ENCODE measurements at regions not wholly inside any gene's neighbourhood (a gene's known extent, or its start where the extent isn't known, plus 50 kb on each side); places are given as distances from the start of the nearest gene placed in this dataset.

DNA sequence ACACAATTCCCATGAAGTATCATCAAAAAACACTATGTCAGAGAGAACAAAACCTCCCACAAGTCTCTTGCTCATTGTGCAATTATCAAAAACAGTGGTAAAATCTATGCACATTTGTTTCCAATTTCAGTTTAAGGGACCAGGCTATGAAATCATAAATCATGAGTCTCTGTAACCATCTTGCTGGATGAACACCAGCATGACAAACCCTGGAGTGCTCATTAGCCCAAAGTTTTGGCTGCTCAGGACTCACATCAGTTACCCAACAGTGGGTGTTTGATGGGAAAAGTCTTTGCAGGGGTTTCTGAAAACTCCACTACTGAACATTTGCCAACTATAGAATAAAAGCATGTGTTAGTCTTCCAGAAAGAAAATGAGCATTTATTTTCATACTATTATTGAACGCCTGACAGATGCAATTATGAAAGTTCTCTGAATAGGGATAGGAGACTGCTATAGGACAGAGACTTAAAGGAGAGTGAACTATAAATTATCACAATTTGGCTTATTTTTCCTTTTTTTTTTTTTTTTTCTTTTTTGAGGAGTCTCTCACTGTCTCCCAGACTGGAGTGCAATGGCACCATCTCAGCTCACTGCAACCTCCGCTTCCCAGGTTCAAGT lies 240.8 kb upstream of the KCNMB2 start:
- peak; percentile 67 for DNase-seq (ENCODE audit: low spot score)
- H3K36me3 ChIP-seq (ENCODE audit: insufficient read depth, low read length, poor library complexity, severe bottlenecking): no peaks in the 10 kb centered on the region

GRCh38 chr3:178297199-178297598 lies 239.0 kb upstream of the KCNMB2 start:
- H3K9me3 ChIP-seq (ENCODE audit: low read depth, low read length, poor library complexity, severe bottlenecking): no peaks in the 10 kb centered on the region
- no peak overlapping the region for H3K4me3 ChIP-seq (ENCODE audit: low read depth, low read length, poor library complexity, severe bottlenecking)
- CTCF ChIA-PET: no interaction called here
- peaks cover 13% of the 10 kb centered on the region for H3K4me1 ChIP-seq (ENCODE audit: insufficient read depth, low read length, poor library complexity, severe bottlenecking)
- BruUV-seq (replicated peaks): no TSS peak
- H3K27me3 ChIP-seq (replicated peaks; ENCODE audit: insufficient read depth, low read depth, low read length, poor library complexity): no peaks in the 10 kb centered on the region
- TF ChIP-seq EZH2 (IDR thresholded peaks at IDR 0.05; ENCODE audit: borderline replicate concordance, low read depth, low read length, poor library complexity, severe bottlenecking) (no peak), CTCF (conservative IDR thresholded peaks at IDR 0.05; ENCODE audit: low read depth, low read length) (no peak)
- POLR2A ChIA-PET (ENCODE audit: low non-redundant PET): no interaction called here
- DNase-seq (ENCODE audit: low spot score): no peak
- no peak overlapping the region for H3K27ac ChIP-seq (ENCODE audit: low read depth, low read length, poor library complexity, severe bottlenecking)
- intact Hi-C loops (cut with micrococcal nuclease; ENCODE audit: unreplicated experiment): no loop called here
- no peaks in the 10 kb centered on the region for H3K36me3 ChIP-seq (ENCODE audit: insufficient read depth, low read length, poor library complexity, severe bottlenecking)

More for the DNA sequence above, 240.8 kb upstream of the KCNMB2 start:
- Histone ChIP-seq H3K4me1 (ENCODE audit: insufficient read depth, low read length, poor library complexity, severe bottlenecking) (peaks cover 13% of the 10 kb centered on the region), H3K4me3 (ENCODE audit: low read depth, low read length, poor library complexity, severe bottlenecking) (no peak overlapping the region), H3K27ac (ENCODE audit: low read depth, low read length, poor library complexity, severe bottlenecking) (no peak overlapping the region), H3K9me3 (ENCODE audit: low read depth, low read length, poor library complexity, severe bottlenecking) (no peaks in the 10 kb centered on the region), H3K27me3 (replicated peaks; ENCODE audit: insufficient read depth, low read depth, low read length, poor library complexity) (no peaks in the 10 kb centered on the region)
- ChIA-PET POLR2A (ENCODE audit: low non-redundant PET) (no interaction called here), CTCF (no interaction called here)
- TF ChIP-seq CTCF (conservative IDR thresholded peaks at IDR 0.05; ENCODE audit: low read depth, low read length) (no peak), EZH2 (IDR thresholded peaks at IDR 0.05; ENCODE audit: borderline replicate concordance, low read depth, low read length, poor library complexity, severe bottlenecking) (no peak)
- no TSS peak for BruUV-seq (replicated peaks)
- intact Hi-C loops (cut with micrococcal nuclease; ENCODE audit: unreplicated experiment): no loop called here

DNA sequence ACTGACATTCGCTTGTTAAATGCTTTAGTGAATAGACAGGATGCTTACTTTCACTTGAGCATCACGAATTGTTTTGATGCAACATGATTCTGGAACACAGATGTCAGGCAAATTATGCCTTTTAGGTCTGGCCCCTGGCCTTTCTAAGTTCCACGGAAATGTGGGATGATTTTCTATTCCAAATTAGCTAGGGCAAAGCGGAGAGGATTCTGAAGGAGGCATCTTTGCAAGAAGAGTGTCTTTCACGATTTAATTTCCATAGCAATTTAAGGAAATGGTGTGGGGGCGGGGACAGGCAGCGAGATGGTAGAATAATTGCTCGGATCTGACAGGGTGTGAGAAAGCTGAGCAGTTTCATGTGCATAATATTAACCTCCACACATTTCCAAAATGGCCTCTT lies 238.5 kb upstream of the KCNMB2 start:
- POLR2A ChIA-PET (ENCODE audit: low non-redundant PET): no interaction called here
- no TSS peak for BruUV-seq (replicated peaks)
- CTCF ChIA-PET: no interaction called here

More for the DNA sequence above, 238.5 kb upstream of the KCNMB2 start:
- peak; percentile 43 for DNase-seq (ENCODE audit: low spot score)
- no peak for TF ChIP-seq EZH2 (IDR thresholded peaks at IDR 0.05; ENCODE audit: borderline replicate concordance, low read depth, low read length, poor library complexity, severe bottlenecking)
- TF ChIP-seq CTCF (conservative IDR thresholded peaks at IDR 0.05; ENCODE audit: low read depth, low read length): no peak
- intact Hi-C loops (cut with micrococcal nuclease; ENCODE audit: unreplicated experiment): no loop called here
- Histone ChIP-seq H3K9me3 (ENCODE audit: low read depth, low read length, poor library complexity, severe bottlenecking) (no peaks in the 10 kb centered on the region), H3K36me3 (ENCODE audit: insufficient read depth, low read length, poor library complexity, severe bottlenecking) (no peaks in the 10 kb centered on the region), H3K27me3 (replicated peaks; ENCODE audit: insufficient read depth, low read depth, low read length, poor library complexity) (no peaks in the 10 kb centered on the region), H3K4me1 (ENCODE audit: insufficient read depth, low read length, poor library complexity, severe bottlenecking) (peaks cover 13% of the 10 kb centered on the region), H3K4me3 (ENCODE audit: low read depth, low read length, poor library complexity, severe bottlenecking) (no peak overlapping the region), H3K27ac (ENCODE audit: low read depth, low read length, poor library complexity, severe bottlenecking) (no peak overlapping the region)

Measured in A673 (cell line).